SK-N-SH (cell line): ENCODE measurements at regions not wholly inside any gene's neighbourhood (a gene's known extent, or its start where the extent isn't known, plus 50 kb on each side); places are given as distances from the start of the nearest gene placed in this dataset.

Source experiments
- CHD2 ChIP-seq: fragments of 150-350 bp; IDR thresholded peaks from 2 replicates; pipeline ENCODE4 v1.6.1; 2018; ENCODE audit warnings: low read length; ENCODE audit not compliant: partially characterized antibody
- CTCF ChIP-seq: fragments of 200-600 bp; sonication (generic); IDR thresholded peaks from 2 replicates; pipeline ENCODE4 v1.6.1; 2017; ENCODE audit warnings: antibody characterized with exemption, mild to moderate bottlenecking, moderate library complexity
- ELF1 ChIP-seq: IDR thresholded peaks from 2 replicates; pipeline ENCODE4 v1.4.0; 2012
- EP300 ChIP-seq, 2 experiments: IDR thresholded peaks; 2 replicates each; pipeline versions ENCODE4 v1.4.0 to v1.6.1; 2012; ENCODE audit warnings: borderline replicate concordance in 1 of 2, low read depth in 1 of 2, low read length in 1 of 2
- GABPA ChIP-seq: IDR thresholded peaks from 2 replicates; pipeline ENCODE4 v1.4.0; 2012; ENCODE audit warnings: low read depth, mild to moderate bottlenecking
- MAX ChIP-seq: IDR thresholded peaks from 2 replicates; pipeline ENCODE4 v1.4.0; 2012; ENCODE audit warnings: low read depth
- NFIC ChIP-seq: IDR thresholded peaks from 2 replicates; pipeline ENCODE4 v1.4.0; 2012; ENCODE audit warnings: borderline replicate concordance
- NRF1 ChIP-seq: IDR thresholded peaks from 2 replicates; pipeline ENCODE4 v1.6.1; 2012; ENCODE audit warnings: low read depth, mild to moderate bottlenecking, low read length
- POLR2AphosphoS5 ChIP-seq: IDR thresholded peaks from 2 replicates; pipeline ENCODE4 v1.6.1; 2012; ENCODE audit warnings: low read depth, low read length
- RAD21 ChIP-seq: IDR thresholded peaks from 2 replicates; pipeline ENCODE4 v1.6.1; 2012; ENCODE audit warnings: mild to moderate bottlenecking, low read length
- REST ChIP-seq: IDR thresholded peaks from 2 replicates; pipeline ENCODE4 v1.6.1; 2012; ENCODE audit warnings: mild to moderate bottlenecking, low read depth, low read length, moderate library complexity
- SIN3A ChIP-seq: IDR thresholded peaks from 2 replicates; pipeline ENCODE4 v1.6.1; 2012; ENCODE audit warnings: low read depth, mild to moderate bottlenecking, low read length, moderate library complexity, borderline replicate concordance
- ZBTB33 ChIP-seq: IDR thresholded peaks from 2 replicates; pipeline ENCODE4 v1.4.0; 2012; ENCODE audit warnings: low read depth, borderline replicate concordance

- TF ChIP-seq CTCF (no peak), ELF1 (no peak), CHD2 (no peak), EP300 (IDR thresholded peaks at IDR 0.05; ENCODE audit: borderline replicate concordance in 1 of 2, low read depth in 1 of 2, low read length in 1 of 2) (peak in 1 of 2 experiments; percentile 71; a peak in 1 of 4 replicates), NFIC (0 out of 2 replicates have a peak, but pooled peaks have one; percentile 21), GABPA (no peak), SIN3A (no peak), MAX (no peak), RAD21 (no peak), NRF1 (no peak), POLR2AphosphoS5 (peak; percentile 45; the same call in 1 of the 2 replicates), REST (no peak), ZBTB33 (no peak)
These were observed 86.4 kb upstream of the MAP4K3 start for GRCh38 chr2:39523308-39524044.
